ENCODE measurements at regions not wholly inside any gene's neighbourhood (a gene's known extent, or its start where the extent isn't known, plus 50 kb on each side); places are given as distances from the start of the nearest gene placed in this dataset.
A peak's percentile ranks its signal among the peaks of the same experiment; 100 is the strongest.
"Not testable (repeated sequence)": the region's sequence is repeated elsewhere in the genome, so short reads cannot be mapped to it uniquely, and the experiment has no call there.

DNA sequence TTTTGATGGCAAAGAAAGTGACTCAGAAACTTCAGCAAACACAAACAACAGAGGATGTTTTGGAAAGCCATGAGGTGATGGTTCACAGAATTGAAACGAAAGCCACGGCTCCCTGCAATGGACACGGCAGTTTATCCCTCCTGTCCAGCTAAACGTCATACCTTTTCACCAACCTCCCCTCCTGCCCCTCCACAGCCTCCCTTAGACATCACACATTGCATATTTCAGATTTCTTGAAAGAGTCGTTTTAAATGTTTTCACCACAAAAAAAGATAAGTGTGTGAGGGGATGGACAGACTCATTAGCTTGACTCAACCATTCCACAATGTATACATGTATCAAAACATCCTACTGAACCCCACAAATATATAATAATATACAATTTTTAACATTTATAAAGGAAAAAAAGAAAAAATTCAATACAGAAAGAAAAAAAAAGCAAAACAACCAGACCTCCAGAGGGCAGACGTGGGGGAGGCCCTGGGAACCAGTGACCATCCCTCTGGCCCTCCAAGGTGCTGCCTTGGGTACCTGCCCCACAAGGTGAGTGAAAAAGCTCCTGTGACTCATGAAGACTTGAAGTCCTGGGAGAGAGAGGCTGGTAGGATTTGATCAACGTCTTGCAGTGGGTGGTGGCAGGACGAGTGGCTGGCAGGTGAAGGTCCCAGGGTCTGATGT is 117.2 kb upstream of the THBS2 start:
- Mint-ChIP-seq H3K27me3 (no peaks in the 10 kb centered on the region), H3K36me3 (peaks cover 0 to 1% of the 10 kb centered on the region in 2 donors), H3K9me3 (peaks cover 0 to 19% (median 9%) of the 10 kb centered on the region in 7 donors), H3K27ac (peak overlapping the region in 1 of 6 donors; percentile 89), H3K4me1 (no peaks in the 10 kb centered on the region), H3K4me3 (no peak overlapping the region)
- no peak for ATAC-seq (ENCODE audit: low read depth in 2 of 2)
- no peak for DNase-seq

DNA sequence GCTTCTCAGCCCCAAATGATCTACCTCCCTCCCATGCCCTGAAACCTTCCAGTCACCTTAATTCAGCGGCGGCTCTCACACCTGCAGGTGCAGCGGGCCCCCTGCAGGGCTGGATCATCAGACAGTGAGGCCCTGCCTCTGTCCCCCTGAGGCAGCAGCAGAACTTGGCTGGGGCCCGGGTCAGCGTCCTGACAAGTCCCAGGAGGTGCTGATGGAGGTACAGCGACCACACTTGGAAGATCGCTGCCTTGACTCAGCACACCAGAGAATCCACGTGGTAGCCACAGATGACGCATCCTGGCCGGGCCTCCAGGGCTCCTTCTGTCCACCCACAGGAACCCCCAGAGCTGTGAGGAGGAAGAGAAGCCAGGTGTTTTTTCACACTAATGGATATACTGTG is 116.4 kb upstream of the THBS2 start:
- Mint-ChIP-seq H3K36me3 (no peaks in the 10 kb centered on the region), H3K4me3 (no peak overlapping the region), H3K27ac (no peak overlapping the region)

DNA sequence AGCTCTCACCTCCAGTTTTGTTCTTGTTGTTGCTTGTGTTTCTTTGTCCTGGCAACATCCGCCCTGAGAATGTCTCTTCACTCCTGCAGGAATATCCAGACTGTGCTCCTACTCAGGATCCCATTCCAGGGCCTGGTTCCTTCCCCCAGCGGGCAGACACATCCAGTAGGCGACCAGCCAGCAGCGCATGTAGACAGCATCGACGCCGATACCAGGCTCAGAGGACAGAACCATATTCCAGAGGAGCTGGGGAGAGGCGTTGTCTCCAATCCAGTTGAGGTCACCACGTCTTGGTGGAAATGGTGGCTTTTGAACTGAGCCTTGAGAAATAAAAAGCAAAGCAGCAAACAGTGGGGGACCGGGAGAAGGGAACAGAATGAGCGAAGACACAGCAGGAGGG is 114.6 kb upstream of the THBS2 start:
- Mint-ChIP-seq H3K27me3 (no peaks in the 10 kb centered on the region), H3K36me3 (no peaks in the 10 kb centered on the region)

More for the DNA sequence above, 116.4 kb upstream of the THBS2 start:
- Mint-ChIP-seq H3K4me1 (no peaks in the 10 kb centered on the region), H3K27me3 (no peaks in the 10 kb centered on the region), H3K9me3 (peaks cover 0 to 11% (median 7%) of the 10 kb centered on the region in 7 donors)
- ATAC-seq (ENCODE audit: low read depth in 2 of 2) (no peak), DNase-seq (no peak)

DNA sequence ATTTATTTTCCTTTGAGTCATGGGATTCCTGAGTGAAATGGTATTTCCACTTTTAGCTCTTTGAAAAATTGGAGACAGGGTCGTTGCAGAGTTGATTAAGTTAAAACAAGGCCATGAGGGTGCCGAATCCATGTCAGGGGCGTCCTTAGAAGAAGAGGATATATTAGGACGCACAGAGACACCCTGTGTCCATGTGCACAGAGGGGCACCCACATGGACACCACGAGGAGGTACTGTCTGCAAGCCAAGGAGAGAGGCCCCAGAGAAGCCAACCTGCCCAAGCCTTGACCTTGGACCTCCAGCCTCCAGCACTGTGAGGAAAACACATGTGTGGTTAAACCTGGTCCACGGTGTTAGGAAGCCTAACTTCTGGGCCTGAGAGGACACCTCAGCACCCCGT is 113.9 kb upstream of the THBS2 start:
- H3K4me1 Mint-ChIP-seq, result no peaks in the 10 kb centered on the region
- peaks cover 0 to 7% (median 6%) of the 10 kb centered on the region in 7 donors for H3K9me3 Mint-ChIP-seq
- DNase-seq, result no peak
- H3K27me3 Mint-ChIP-seq, result no peaks in the 10 kb centered on the region
- H3K27ac Mint-ChIP-seq, result peak overlapping the region in 1 of 6 donors; percentile 43
- no peaks in the 10 kb centered on the region for H3K36me3 Mint-ChIP-seq
- ATAC-seq (ENCODE audit: low read depth in 2 of 2), result no peak
- H3K4me3 Mint-ChIP-seq, result no peak overlapping the region

More for the DNA sequence above, 114.6 kb upstream of the THBS2 start:
- Mint-ChIP-seq H3K4me3 (no peak overlapping the region), H3K9me3 (peaks cover 0 to 7% (median 6%) of the 10 kb centered on the region in 7 donors), H3K27ac (peak overlapping the region in 1 of 6 donors; percentile 79), H3K4me1 (no peaks in the 10 kb centered on the region)
- no peak for ATAC-seq (ENCODE audit: low read depth in 2 of 2)
- no peak for DNase-seq

DNA sequence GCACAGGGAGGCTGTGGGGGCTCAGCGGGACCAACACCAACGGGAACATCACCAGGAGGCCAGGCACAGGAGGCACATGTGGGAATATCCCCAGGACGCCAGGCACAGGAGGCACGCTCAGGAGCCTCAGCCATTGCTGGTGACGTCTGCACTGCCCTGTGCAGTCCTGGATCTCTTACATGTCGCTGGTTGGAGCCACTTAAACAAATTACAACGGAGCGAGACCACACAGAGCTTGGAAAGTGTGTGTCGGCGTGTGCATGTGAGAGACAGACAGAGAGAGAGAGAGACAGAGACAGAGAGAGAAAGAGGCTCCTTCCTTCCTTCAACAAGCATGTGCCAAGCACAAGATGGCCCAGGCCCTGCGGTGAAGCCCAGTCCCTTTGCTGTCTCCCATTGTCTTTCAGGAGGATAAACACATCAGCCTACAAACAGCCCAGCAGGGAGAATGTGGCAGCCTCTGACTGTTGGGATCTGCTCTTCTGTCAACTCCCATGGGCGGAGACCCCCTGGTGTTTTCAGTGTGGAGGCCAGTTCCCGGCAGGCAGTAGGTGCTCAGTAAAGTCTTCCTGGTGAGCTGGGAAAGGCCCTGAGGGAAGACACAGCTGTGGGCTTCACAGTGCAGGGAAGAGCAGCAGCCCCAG is 112.7 kb upstream of the THBS2 start:
- H3K27ac Mint-ChIP-seq, result no peak overlapping the region
- H3K4me1 Mint-ChIP-seq, result no peaks in the 10 kb centered on the region
- no peaks in the 10 kb centered on the region for H3K27me3 Mint-ChIP-seq
- ATAC-seq (ENCODE audit: low read depth in 2 of 2) (no peak), DNase-seq (no peak)
- H3K36me3 Mint-ChIP-seq, result no peaks in the 10 kb centered on the region
- H3K9me3 Mint-ChIP-seq, result peaks cover 0 to 7% (median 6%) of the 10 kb centered on the region in 7 donors
- H3K4me3 Mint-ChIP-seq, result no peak overlapping the region

DNA sequence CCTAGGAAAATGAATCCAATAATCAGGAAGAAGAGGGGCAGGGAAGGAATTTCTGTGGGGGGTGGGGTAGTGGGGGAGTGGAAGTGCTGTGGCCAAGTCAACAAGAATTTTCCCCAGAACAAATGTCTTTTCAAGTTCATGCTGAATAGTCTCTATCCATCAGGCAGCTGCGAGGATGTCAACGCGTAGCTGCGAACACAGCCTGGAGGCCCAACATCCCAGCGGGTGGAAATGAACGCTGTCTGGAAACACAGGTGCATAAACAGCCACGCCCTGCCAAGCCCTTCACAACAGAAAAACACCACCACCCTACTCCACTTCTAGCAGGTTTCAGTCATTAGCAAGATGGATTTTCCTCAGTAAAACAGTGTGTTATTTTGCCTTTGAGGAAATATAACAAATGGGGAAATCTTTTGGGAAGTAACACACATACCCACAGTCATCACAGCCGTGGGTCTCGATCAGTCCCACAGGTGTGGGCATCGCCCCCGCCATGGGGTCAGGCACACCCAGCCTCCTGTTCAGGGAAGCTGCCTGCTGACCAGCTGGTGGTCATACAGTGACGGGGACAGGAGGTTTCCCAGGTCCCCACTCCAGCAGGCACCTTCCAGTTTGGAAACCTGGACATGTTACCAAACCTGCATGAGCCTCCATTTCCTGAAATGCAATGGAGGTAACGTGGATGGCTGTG is 112.1 kb upstream of the THBS2 start:
- ATAC-seq (ENCODE audit: low read depth in 2 of 2) (no peak), DNase-seq (no peak)
- no peaks in the 10 kb centered on the region for H3K4me1 Mint-ChIP-seq
- no peak overlapping the region for H3K27ac Mint-ChIP-seq
- no peaks in the 10 kb centered on the region for H3K36me3 Mint-ChIP-seq
- H3K9me3 Mint-ChIP-seq, result peaks cover 0 to 7% (median 6%) of the 10 kb centered on the region in 7 donors
- no peak overlapping the region for H3K4me3 Mint-ChIP-seq
- H3K27me3 Mint-ChIP-seq, result no peaks in the 10 kb centered on the region

DNA sequence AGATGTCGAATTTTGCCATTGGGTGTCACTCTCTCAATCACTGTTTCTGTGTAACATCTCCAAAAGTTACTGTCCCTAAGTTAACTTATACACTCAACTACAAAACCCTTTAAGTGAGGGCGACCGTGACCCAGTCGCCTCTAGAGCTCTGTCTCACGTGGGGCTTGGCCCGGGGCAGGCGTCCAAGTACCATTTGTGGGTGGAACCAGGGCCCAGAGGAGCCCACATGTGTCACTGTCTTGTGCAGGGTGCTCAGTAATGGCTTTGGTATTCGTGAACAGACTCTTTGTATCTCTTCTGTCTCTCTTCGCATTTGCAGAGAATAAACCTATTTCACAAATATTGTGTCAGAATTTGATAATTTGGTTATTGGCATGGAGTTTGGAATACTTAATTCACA is 109.9 kb upstream of the THBS2 start:
- no peak overlapping the region for H3K4me3 Mint-ChIP-seq
- peak overlapping the region in 2 of 6 donors; percentile 38 to 44 for H3K27ac Mint-ChIP-seq
- peaks cover 0 to 9% (median 0%) of the 10 kb centered on the region in 3 donors for H3K27me3 Mint-ChIP-seq
- no peaks in the 10 kb centered on the region for H3K36me3 Mint-ChIP-seq
- no peak for ATAC-seq (ENCODE audit: low read depth in 2 of 2)
- no peak for DNase-seq
- H3K9me3 Mint-ChIP-seq, result peaks cover 0 to 7% (median 6%) of the 10 kb centered on the region in 7 donors
- H3K4me1 Mint-ChIP-seq, result no peaks in the 10 kb centered on the region

DNA sequence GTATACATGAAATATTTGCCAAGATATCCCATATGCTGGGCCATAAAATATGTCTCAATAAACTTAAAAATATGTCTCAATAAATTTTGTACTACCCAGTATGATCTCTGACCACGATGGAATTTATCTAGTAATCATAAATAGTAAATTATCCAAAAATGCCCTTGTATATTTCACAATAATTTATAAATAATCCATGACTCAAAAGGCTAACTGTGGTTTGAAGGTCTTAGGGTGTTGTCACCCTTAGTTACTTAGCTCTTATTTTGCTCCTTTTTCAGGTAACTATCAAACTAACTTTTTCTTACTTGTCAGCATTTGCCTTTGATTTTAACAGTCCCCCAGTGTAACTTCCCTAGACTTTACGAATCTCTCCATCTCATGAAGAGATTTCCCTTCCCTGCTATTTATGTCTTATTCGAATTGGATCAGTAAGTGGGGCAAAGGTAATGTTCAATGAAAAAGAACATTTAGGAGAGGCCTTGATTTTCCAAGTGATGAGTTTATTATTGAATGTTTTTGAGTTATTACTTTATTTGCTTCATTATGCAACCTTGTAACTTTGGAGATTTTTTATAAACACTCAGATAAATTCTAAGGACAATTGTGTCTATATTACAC is 109.0 kb upstream of the THBS2 start:
- ATAC-seq (ENCODE audit: low read depth in 2 of 2), result no peak
- peaks cover 0 to 7% (median 4%) of the 10 kb centered on the region in 7 donors for H3K9me3 Mint-ChIP-seq
- H3K4me3 Mint-ChIP-seq, result no peak overlapping the region
- H3K4me1 Mint-ChIP-seq, result no peaks in the 10 kb centered on the region
- no peak overlapping the region for H3K27ac Mint-ChIP-seq
- no peaks in the 10 kb centered on the region for H3K36me3 Mint-ChIP-seq
- no peak for DNase-seq
- H3K27me3 Mint-ChIP-seq, result peaks cover 0 to 10% (median 2%) of the 10 kb centered on the region in 3 donors

DNA sequence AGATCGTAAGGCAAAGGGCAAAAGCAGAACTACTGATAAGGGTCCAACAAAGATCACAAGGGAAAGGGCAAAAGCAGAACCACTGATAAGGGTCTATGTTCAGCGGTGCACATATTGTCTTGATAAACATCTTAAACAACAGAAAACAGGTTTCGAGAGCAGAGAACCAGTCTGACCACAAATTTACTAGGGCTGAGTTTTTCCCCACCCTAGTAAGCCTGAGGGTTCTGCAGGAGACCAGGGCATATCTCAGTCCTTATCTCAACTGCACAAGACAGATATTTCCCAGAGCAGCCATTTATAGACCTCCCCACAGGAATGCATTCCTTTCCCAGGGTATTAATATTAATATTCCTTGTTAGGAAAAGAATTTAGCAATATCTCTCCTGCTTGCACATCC is 101.4 kb upstream of the THBS2 start:
- DNase-seq; H3K27ac Mint-ChIP-seq; ATAC-seq (ENCODE audit: low read depth in 2 of 2); H3K4me3 Mint-ChIP-seq; H3K4me1 Mint-ChIP-seq: not testable (repeated sequence)
- H3K36me3 Mint-ChIP-seq, result peaks cover 0 to 11% of the 10 kb centered on the region in 2 donors
- H3K9me3 Mint-ChIP-seq, result peaks cover 10 to 37% (median 15%) of the 10 kb centered on the region in 7 donors
- peaks cover 5 to 41% (median 24%) of the 10 kb centered on the region in 3 donors for H3K27me3 Mint-ChIP-seq

DNA sequence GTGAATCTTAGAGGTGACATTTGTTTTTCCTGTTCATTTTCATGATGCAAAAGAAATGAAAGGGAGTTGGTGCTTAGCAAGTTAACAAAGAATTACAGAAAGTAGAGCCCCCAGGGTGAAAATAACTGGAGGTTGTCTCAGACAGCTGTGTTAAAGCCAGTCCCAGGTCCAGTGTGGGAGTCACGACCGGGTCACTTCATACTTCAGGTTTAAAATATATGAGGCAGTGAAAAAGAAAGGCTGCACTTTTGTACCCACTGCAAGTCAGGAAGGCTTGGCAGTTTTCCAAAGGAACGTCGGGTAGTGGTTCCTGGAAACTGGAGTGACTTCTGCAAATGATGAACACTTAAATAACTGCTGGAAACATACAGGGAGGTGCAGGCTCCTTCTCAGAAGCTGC is 91.5 kb upstream of the THBS2 start:
- H3K27ac Mint-ChIP-seq, result no peak overlapping the region
- H3K36me3 Mint-ChIP-seq, result no peaks in the 10 kb centered on the region
- H3K9me3 Mint-ChIP-seq, result peaks cover 5 to 17% (median 9%) of the 10 kb centered on the region in 7 donors
- ATAC-seq (ENCODE audit: low read depth in 2 of 2) (no peak), DNase-seq (no peak)
- no peak overlapping the region for H3K4me3 Mint-ChIP-seq
- H3K27me3 Mint-ChIP-seq, result peaks cover 0 to 14% (median 11%) of the 10 kb centered on the region in 3 donors
- no peaks in the 10 kb centered on the region for H3K4me1 Mint-ChIP-seq

DNA sequence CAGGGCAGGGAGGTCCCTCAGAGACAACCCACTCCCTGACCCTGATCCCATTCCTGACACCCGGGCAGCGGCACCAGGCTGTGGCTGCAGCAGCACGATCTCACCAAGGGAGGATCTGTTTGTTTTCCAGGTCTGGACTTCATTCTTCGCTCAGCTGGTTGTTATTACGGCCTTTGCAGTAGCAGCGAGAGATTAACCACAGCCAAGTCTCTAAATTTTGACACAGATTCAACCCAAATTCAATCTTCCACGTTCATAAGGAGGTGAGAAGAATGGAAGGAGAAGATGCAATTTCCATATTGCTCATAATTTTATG is 91.1 kb upstream of the THBS2 start:
- Mint-ChIP-seq H3K27ac (no peak overlapping the region), H3K4me1 (no peaks in the 10 kb centered on the region), H3K9me3 (peaks cover 4 to 16% (median 8%) of the 10 kb centered on the region in 7 donors), H3K4me3 (no peak overlapping the region), H3K36me3 (no peaks in the 10 kb centered on the region), H3K27me3 (peaks cover 0 to 14% (median 11%) of the 10 kb centered on the region in 3 donors)
- DNase-seq, result no peak
- ATAC-seq (ENCODE audit: low read depth in 2 of 2), result no peak

DNA sequence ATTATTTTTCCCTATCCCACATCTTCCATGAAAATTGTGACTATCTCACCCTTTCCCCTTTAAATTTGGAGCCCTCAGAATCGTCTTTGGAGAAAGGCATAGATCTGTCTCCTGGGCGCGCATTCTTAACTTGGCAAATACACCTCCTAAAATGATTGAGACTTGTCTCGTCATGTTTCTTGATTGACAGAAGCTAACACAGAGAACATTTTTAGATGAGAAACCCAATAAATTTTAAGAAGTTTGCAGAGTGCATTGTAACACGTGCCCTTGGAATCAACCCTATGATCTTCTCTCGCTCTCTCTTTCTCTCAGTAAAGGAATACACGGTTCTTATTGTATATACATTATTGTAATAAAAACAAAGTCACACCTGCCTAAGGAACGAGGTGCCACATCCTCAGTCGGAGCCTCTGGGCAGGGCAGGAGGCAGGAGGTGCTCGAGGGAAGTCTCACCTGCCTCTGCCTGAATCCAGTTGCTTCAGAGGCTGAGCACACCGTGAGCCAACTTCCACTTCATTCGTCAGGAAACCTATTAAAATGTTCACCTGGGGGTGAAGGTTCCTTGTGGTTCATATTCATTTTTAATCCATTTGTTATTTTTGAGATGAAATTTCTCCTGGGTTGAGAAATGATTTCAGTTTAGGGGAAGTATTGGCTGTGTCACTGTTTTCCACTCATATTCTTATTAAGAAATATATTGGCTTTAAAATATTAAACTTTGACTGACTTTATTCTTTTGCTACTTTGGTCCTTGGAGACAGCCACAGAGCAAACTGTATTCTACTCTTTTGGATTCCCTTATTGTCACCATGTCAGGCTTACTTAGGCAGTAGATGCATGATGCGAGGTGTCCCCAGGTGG is 90.5 kb upstream of the THBS2 start:
- no peak for ATAC-seq (ENCODE audit: low read depth in 2 of 2)
- H3K4me3 Mint-ChIP-seq, result no peak overlapping the region
- peaks cover 0 to 10% (median 2%) of the 10 kb centered on the region in 7 donors for H3K9me3 Mint-ChIP-seq
- no peaks in the 10 kb centered on the region for H3K36me3 Mint-ChIP-seq
- no peaks in the 10 kb centered on the region for H3K4me1 Mint-ChIP-seq
- no peak overlapping the region for H3K27ac Mint-ChIP-seq
- no peak for DNase-seq
- H3K27me3 Mint-ChIP-seq, result peaks cover 0 to 14% (median 11%) of the 10 kb centered on the region in 3 donors

DNA sequence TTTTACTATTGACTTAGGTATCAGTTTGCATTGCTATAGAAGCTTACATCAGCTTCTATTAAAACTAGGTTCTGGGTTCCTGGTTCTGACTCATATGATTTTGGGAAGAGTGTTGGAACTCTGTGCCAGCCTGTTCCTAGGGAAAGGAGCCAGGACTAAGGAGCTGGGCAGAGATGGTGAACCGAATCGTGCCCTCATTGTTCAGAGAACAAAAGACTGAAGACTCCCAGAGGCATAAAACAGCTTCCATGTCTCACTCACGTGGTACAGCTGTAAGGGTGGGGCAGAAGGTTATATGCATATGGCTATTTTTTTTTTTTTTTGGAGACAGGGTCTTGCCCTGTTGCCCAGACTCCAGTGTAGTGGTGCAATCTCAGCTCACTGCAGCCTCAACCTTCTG is 89.1 kb upstream of the THBS2 start:
- Mint-ChIP-seq H3K27me3 (peaks cover 0 to 14% (median 11%) of the 10 kb centered on the region in 3 donors), H3K36me3 (no peaks in the 10 kb centered on the region), H3K9me3 (peaks cover 0 to 4% (median 0%) of the 10 kb centered on the region in 7 donors), H3K27ac (no peak overlapping the region), H3K4me1 (no peaks in the 10 kb centered on the region), H3K4me3 (no peak overlapping the region)
- no peak for DNase-seq
- no peak for ATAC-seq (ENCODE audit: low read depth in 2 of 2)

All from naive B cell (primary cell).